DND-41 (cell line): ENCODE measurements at regions not wholly inside any gene's neighbourhood (a gene's known extent, or its start where the extent isn't known, plus 50 kb on each side); places are given as distances from the start of the nearest gene placed in this dataset.

Experiments
- CTCF ChIP-seq: IDR thresholded peaks from 2 replicates; pipeline ENCODE4 v1.5.1; 2012; ENCODE audit warnings: borderline replicate concordance, low read length, moderate library complexity, mild to moderate bottlenecking; ENCODE audit not compliant: poor library complexity, severe bottlenecking; ENCODE audit errors: extremely low read depth
- EZH2 ChIP-seq: IDR thresholded peaks from 3 replicates; pipeline ENCODE4 v1.6.1; 2012; ENCODE audit warnings: borderline replicate concordance, low read depth, mild to moderate bottlenecking, moderate library complexity, low read length, inconsistent platforms; ENCODE audit not compliant: severe bottlenecking

DNA sequence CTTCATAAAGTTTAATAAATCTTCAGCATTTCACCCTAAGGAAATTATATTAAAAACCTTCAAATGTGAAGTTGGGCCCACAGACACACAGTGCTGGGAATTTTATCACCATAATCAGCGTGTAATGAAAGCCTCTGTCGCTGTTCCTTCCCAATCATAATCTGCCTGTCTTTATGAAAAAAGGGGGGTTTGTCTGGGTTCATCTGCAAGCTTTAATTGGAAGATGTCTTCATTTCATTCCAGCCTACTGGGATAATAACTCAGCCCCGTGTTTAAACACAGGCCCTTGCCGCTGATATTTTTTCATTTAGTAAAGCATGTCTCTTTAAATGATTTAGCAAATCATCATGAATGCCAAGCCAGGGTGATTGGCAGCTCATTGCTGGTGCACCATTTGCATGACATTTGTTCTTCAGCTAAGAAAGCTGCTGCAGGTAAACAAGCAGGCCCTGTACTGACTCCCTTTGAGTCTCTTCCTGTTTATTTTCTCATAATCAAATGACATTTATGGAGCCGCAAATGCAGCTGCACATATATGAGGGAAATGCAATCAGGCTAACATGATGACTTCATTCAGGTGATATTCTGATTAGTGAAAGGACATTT, 362.9 kb upstream of the TLE4 start:
- TF ChIP-seq CTCF (no peak), EZH2 (no peak)
